ENCODE measurements at regions not wholly inside any gene's neighbourhood (a gene's known extent, or its start where the extent isn't known, plus 50 kb on each side); places are given as distances from the start of the nearest gene placed in this dataset.

DNA sequence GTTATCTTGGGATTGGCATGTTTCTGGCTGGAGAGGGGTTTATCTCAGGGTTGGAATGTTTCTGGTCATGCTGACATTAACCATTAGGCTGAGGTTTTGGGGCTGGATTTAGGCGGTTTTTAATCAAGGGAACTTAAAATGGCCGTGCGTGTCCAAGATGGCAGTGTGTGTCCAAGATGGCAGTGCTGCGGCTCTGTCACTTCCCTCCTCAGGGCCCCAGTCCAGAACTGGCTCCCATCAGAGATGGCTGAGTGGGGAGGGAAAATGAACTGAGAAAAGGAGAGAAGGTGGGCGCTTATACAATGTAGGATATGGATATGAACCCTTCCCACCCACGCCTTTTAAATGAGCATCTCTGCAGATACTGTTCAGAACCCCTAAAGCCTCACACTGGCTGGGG is 175.5 kb upstream of the MYT1L start:
- Mint-ChIP-seq H3K9me3 (peaks cover 17% of the 10 kb centered on the region), H3K27ac (no peak overlapping the region), H3K4me3 (no peak overlapping the region), H3K4me1 (peaks cover 12% of the 10 kb centered on the region), H3K27me3 (ENCODE audit: insufficient read depth, low read depth) (peaks cover 3% of the 10 kb centered on the region), H3K36me3 (no peaks in the 10 kb centered on the region)
- no peaks in the 10 kb centered on the region for H3F3A ChIP-seq (ENCODE audit: low read depth)
- H2AFZ ChIP-seq (replicated peaks): no peak overlapping the region
- no peaks in the 10 kb centered on the region for H3K79me2 ChIP-seq (ENCODE audit: low read depth)
- H3K4me3 ChIP-seq: no peak overlapping the region
- H3K36me3 ChIP-seq: no peaks in the 10 kb centered on the region
- H4K20me1 ChIP-seq (ENCODE audit: low read depth): no peaks in the 10 kb centered on the region
- H3K9me3 ChIP-seq (ENCODE audit: low read depth): no peaks in the 10 kb centered on the region
- no peak overlapping the region for H3K4me2 ChIP-seq
- TF ChIP-seq, protein P1, sequence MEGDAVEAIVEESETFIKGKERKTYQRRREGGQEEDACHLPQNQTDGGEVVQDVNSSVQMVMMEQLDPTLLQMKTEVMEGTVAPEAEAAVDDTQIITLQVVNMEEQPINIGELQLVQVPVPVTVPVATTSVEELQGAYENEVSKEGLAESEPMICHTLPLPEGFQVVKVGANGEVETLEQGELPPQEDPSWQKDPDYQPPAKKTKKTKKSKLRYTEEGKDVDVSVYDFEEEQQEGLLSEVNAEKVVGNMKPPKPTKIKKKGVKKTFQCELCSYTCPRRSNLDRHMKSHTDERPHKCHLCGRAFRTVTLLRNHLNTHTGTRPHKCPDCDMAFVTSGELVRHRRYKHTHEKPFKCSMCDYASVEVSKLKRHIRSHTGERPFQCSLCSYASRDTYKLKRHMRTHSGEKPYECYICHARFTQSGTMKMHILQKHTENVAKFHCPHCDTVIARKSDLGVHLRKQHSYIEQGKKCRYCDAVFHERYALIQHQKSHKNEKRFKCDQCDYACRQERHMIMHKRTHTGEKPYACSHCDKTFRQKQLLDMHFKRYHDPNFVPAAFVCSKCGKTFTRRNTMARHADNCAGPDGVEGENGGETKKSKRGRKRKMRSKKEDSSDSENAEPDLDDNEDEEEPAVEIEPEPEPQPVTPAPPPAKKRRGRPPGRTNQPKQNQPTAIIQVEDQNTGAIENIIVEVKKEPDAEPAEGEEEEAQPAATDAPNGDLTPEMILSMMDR (IDR thresholded peaks at IDR 0.05): no peak
- TF ChIP-seq EZH2 (IDR thresholded peaks at IDR 0.05) (no peak), EZH2phosphoT487 (IDR thresholded peaks at IDR 0.05) (no peak)
- no peak overlapping the region for H3K27ac ChIP-seq
- no peaks in the 10 kb centered on the region for H3K4me1 ChIP-seq
- no peaks in the 10 kb centered on the region for H3K27me3 ChIP-seq
- no peak overlapping the region for H3K9ac ChIP-seq
- DNase-seq (ENCODE audit: low spot score): no peak

DNA sequence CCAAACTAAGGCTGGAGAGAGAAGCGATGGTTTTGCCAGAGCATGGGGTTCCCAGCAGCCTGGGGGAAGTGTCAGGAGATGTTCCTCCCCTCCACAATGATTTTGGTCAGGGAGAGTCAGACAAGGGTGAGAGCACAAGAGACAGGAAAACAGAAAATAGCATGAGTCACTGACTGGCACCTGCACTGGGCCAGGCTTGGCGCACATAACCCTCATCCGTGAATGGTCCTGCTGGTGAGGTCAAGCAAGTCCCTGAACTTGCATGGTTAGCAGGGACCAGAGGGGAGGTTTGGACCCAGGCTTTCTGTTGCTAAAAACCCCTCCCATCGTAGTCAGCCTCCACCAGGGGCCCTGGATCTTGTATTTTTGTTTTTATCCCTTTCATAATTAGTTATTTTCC is 174.5 kb upstream of the MYT1L start:
- Histone ChIP-seq H3K79me2 (ENCODE audit: low read depth) (no peaks in the 10 kb centered on the region), H3K27me3 (no peaks in the 10 kb centered on the region), H3K4me1 (no peaks in the 10 kb centered on the region), H3F3A (ENCODE audit: low read depth) (no peaks in the 10 kb centered on the region), H3K4me2 (no peak overlapping the region), H3K9me3 (ENCODE audit: low read depth) (no peaks in the 10 kb centered on the region), H3K4me3 (no peak overlapping the region), H3K36me3 (no peaks in the 10 kb centered on the region), H4K20me1 (ENCODE audit: low read depth) (no peaks in the 10 kb centered on the region), H2AFZ (replicated peaks) (no peak overlapping the region), H3K9ac (no peak overlapping the region), H3K27ac (no peak overlapping the region)
- TF ChIP-seq EZH2 (IDR thresholded peaks at IDR 0.05) (no peak), EZH2phosphoT487 (IDR thresholded peaks at IDR 0.05) (no peak)
- TF ChIP-seq, protein P1 (IDR thresholded peaks at IDR 0.05): no peak
- H3K27ac Mint-ChIP-seq: no peak overlapping the region
- H3K4me1 Mint-ChIP-seq: peaks cover 12% of the 10 kb centered on the region
- H3K36me3 Mint-ChIP-seq: no peaks in the 10 kb centered on the region
- H3K9me3 Mint-ChIP-seq: peaks cover 17% of the 10 kb centered on the region
- no peak overlapping the region for H3K4me3 Mint-ChIP-seq
- peaks cover 3% of the 10 kb centered on the region for H3K27me3 Mint-ChIP-seq (ENCODE audit: insufficient read depth, low read depth)
- DNase-seq (ENCODE audit: low spot score): no peak

DNA sequence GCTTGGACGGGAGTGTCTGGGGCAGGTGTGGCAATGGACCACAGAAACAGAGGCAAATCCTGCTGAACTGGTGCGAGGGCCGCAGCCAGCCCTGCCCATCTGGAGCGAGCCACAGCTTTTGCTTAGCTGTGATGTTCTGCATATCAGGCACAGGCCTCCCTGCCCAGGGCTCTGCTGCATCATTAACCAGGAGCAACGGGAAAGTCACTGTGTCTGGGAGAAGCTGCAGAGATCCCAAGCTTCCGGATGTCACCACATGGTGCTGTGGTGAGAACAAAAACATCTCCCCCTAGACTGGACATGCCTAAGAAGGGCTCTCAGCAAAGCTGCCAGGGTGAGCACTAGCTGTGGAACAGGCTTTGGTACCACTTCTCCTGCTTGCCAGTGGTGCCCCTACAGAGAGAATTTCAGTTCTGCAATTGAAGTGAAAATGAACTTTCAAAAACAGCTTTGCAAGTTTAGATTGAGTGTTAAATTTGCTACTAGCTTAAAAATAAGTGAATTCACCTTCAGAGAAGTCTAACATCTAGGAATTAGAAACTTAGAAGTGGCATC is 172.9 kb upstream of the MYT1L start:
- Histone ChIP-seq H3K79me2 (ENCODE audit: low read depth) (no peaks in the 10 kb centered on the region), H3K9ac (no peak overlapping the region), H4K20me1 (ENCODE audit: low read depth) (no peaks in the 10 kb centered on the region), H3K36me3 (no peaks in the 10 kb centered on the region), H3K4me3 (no peak overlapping the region), H3K4me2 (no peak overlapping the region), H2AFZ (replicated peaks) (no peak overlapping the region), H3F3A (ENCODE audit: low read depth) (no peaks in the 10 kb centered on the region), H3K9me3 (ENCODE audit: low read depth) (no peaks in the 10 kb centered on the region), H3K27ac (no peak overlapping the region), H3K27me3 (no peaks in the 10 kb centered on the region), H3K4me1 (no peaks in the 10 kb centered on the region)
- Mint-ChIP-seq H3K27me3 (ENCODE audit: insufficient read depth, low read depth) (peaks cover 3% of the 10 kb centered on the region), H3K4me1 (peaks cover 12% of the 10 kb centered on the region), H3K4me3 (no peak overlapping the region), H3K27ac (no peak overlapping the region), H3K9me3 (peaks cover 17% of the 10 kb centered on the region), H3K36me3 (no peaks in the 10 kb centered on the region)
- no peak for DNase-seq (ENCODE audit: low spot score)
- TF ChIP-seq, protein P1 (IDR thresholded peaks at IDR 0.05): no peak
- TF ChIP-seq EZH2phosphoT487 (IDR thresholded peaks at IDR 0.05): no peak
- no peak for TF ChIP-seq EZH2 (IDR thresholded peaks at IDR 0.05)
